ENCODE measurements at regions not wholly inside any gene's neighbourhood (a gene's known extent, or its start where the extent isn't known, plus 50 kb on each side); places are given as distances from the start of the nearest gene placed in this dataset.

GRCh38 chr3:16118396-16118795, 56.1 kb upstream of the GALNT15 start:
- no peak for DNase-seq

GRCh38 chr3:16119887-16120286, 54.6 kb upstream of the GALNT15 start:
- no peak for DNase-seq

- DNase-seq, result no peak
Measured at GRCh38 chr3:16121391-16121790, 53.1 kb upstream of the GALNT15 start.

GRCh38 chr3:16122155-16122554, 52.3 kb upstream of the GALNT15 start:
- no peak for DNase-seq

GRCh38 chr3:16122661-16123060, 51.8 kb upstream of the GALNT15 start:
- DNase-seq, result no peak

GRCh38 chr3:16124636-16125035, 49.8 kb upstream of the GALNT15 start:
- no peak for DNase-seq

Data from activated CD4-positive, alpha-beta T cell treated with anti-CD3 and anti-CD28 coated beads, Interleukin-2, amount 50 U/mL, for 4 hours (primary cell).